Astrocyte of the cerebellum (primary cell): ENCODE measurements at regions not wholly inside any gene's neighbourhood (a gene's known extent, or its start where the extent isn't known, plus 50 kb on each side); places are given as distances from the start of the nearest gene placed in this dataset.

ENCODE experiments used
- DNase-seq: peaks from one replicate; pipeline ENCODE4 v3.0.0-alpha.2; 2011; ENCODE audit warnings: low read depth
- H3K4me3 ChIP-seq: 2 replicates; pipeline ENCODE4 v1.5.1; 2011; ENCODE audit warnings: mild to moderate bottlenecking, low read depth, low read length, moderate library complexity
- CTCF ChIP-seq: IDR thresholded peaks from 2 replicates; pipeline ENCODE4 v1.5.1; 2012; ENCODE audit warnings: low read length, low read depth, moderate library complexity, mild to moderate bottlenecking; ENCODE audit errors: missing control alignments
- in situ Hi-C: cut with HindIII; loops from 2 replicates; pipeline ENCODE4 v1.10.0; 2017; ENCODE audit warnings: low sequenced_read_pairs

- no peak for TF ChIP-seq CTCF
- in situ Hi-C loops, result no loop called here
- DNase-seq, result no peak
- H3K4me3 ChIP-seq, result no peak overlapping the region
These were observed 411.9 kb downstream of the HLX start for GRCh38 chr1:221291113-221291512.

DNA sequence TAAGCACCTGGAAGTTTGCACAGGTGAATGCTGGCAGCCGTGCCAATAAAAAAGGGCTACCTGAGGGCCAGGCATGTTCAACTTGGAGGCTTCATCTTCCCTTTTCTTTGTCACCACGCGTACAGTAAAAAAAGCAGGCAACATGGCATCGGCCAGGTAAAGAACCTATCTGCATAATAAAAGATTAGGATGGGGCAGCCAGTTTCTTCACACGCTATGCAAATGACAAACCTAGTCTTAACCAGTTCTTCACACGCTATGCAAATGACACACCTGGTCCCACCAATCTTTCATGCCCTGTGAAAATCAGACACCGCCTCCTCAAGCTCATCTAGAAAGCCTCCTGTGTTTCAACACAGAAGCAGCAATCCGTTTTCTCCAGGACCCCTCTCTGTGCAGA lies 413.4 kb downstream of the HLX start:
- TF ChIP-seq CTCF, result no peak
- H3K4me3 ChIP-seq, result no peak overlapping the region
- in situ Hi-C loops, result no loop called here

GRCh38 chr1:221294242-221294641 lies 415.0 kb downstream of the HLX start:
- no peak for TF ChIP-seq CTCF
- no peak for DNase-seq
- H3K4me3 ChIP-seq, result no peak overlapping the region
- in situ Hi-C loops, result no loop called here

More for the DNA sequence above, 413.4 kb downstream of the HLX start:
- no peak for DNase-seq

GRCh38 chr1:221302357-221302756 lies 423.1 kb downstream of the HLX start:
- no peak for DNase-seq
- in situ Hi-C loops, result no loop called here
- TF ChIP-seq CTCF, result no peak
- H3K4me3 ChIP-seq, result no peak overlapping the region

DNA sequence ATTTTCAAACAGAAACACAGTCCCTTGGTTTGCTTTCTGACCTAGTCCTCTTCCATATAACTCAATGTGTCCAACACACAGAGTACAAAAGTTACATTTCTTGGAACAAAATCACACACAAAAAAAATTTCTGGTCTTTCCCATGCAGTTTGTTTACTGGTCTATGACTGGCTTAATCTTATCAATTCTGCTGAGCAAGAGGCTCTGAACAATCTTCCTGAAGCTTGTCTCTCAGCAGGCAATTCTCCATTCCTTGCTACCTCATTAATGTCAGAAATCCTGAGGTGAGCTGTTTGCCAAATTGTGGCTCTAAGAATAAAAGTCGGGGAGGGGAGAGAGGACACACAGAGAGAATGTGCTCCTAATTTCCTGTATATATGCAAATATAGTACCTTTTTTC lies 423.6 kb downstream of the HLX start:
- DNase-seq, result no peak
- in situ Hi-C loops, result no loop called here
- no peak for TF ChIP-seq CTCF
- H3K4me3 ChIP-seq, result no peak overlapping the region

GRCh38 chr1:221303623-221304022 lies 424.4 kb downstream of the HLX start:
- no peak for TF ChIP-seq CTCF
- no peak overlapping the region for H3K4me3 ChIP-seq
- in situ Hi-C loops, result no loop called here
- DNase-seq, result no peak

- in situ Hi-C loops, result no loop called here
- TF ChIP-seq CTCF, result no peak
- DNase-seq, result no peak
- no peak overlapping the region for H3K4me3 ChIP-seq
These were observed 427.0 kb downstream of the HLX start for GRCh38 chr1:221306239-221306638.
